Eye (tissue), 1 donor: ENCODE measurements at regions not wholly inside any gene's neighbourhood (a gene's known extent, or its start where the extent isn't known, plus 50 kb on each side); places are given as distances from the start of the nearest gene placed in this dataset.

Experiments
- DNase-seq: peaks from one replicate; pipeline ENCODE4 v3.0.0-alpha.2; 2015

- DNase-seq = no peak
Observed at GRCh38 chr13:47147812-47148119, 250.9 kb upstream of the HTR2A start.

DNA sequence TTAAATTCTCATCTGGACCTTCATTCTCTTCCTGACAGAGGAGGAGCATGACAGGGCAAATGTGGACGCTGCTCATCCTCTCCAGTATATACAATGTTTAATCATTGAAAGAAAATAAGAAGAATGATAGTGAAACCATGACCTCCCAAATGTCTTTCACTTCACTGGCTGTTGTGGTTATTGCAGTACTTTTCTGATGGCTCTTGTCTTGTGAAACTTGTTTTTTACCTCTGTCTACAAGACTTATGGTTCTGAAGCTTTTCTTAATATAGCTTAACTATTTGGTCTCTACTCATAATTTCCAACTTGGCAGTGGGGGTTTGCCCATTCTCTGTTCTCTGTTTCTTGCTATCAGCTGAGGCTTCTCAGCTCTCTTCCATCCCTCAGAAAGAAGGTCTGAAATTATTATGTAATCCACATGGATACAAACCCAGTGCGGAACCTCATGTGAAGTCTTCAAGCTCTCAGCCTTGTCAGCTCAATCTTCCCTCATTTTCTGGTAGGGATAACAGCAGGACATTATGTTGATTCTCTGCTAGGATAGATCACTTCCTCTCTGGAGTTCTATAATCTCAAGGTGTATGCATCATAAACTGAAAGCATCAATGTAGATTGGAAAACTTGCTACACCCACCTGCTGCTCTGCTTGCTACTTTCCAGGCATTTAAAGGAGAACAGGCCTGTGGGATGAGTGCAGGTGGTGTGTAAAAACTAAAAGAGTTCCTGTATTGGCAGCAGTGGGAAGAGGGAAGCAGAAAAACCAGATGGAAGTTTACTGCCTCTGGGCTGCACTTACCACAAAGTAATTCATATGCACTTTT, 250.3 kb upstream of the HTR2A start:
- no peak for DNase-seq

DNA sequence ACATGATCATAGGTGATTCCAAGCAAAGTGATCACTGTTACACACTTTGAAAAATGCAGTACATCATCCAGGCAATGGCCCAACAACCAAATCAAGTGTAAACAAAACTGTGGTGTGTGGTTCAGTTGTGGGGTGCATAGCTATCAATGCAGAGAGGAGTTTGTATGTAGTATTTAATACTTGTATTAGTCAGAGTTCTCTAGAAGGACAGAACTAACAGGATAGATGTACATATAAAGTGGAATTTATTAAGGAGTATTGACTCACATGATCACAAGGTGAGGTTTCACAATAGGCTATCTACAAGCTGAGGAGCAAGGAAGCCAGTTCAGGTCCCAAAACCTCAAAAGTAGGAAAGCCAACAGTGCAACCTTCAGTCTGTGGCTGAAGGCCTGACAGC, 249.3 kb upstream of the HTR2A start:
- DNase-seq = no peak

DNA sequence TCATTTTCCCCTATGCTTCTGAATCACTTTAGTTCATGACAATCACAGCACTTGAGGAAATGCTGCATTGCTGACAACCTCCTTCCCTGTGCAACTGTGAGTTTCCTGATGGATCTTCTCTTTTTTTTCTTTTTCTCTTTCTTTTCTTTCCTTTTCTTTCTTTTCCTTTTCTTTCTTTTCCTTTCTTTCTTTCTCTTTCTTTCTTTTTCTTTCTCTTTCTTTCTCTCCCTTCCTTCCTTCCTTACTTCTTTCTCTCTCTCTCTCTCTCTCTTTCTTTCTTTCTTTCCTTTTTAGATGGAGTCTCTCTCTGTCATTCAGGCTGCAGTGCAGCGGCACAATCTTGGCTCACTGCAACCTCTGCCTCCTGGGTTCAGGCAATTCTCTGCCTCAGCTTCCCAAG, 247.9 kb upstream of the HTR2A start:
- DNase-seq = no peak

GRCh38 chr13:47142105-47142504, 245.3 kb upstream of the HTR2A start:
- no peak for DNase-seq

DNA sequence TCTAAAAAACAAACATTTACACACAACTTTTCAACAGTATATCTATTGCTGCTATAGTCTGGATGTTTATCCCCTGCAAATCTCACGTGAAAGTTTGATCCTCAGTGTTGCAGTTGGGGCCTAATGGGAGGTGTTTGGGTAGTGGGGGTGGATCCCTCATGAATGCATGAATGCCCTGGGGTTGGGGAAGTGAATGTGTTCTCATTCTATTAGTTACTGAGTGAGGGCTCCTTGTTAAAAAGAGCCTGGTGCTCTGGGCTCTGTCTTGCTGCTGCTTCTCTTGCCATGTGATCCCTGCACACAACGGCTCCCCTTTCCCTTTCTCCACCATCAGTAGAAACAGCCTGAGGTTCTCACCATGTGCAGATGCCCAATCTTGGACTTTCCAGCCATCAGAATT, 242.7 kb upstream of the HTR2A start:
- DNase-seq = no peak

- DNase-seq = peak; percentile 53
Observed at GRCh38 chr13:47136504-47136941, 239.7 kb upstream of the HTR2A start.

- DNase-seq = peak; percentile 54
Observed at GRCh38 chr13:47135800-47136503, 239.1 kb upstream of the HTR2A start.

GRCh38 chr13:47134939-47135489, 238.2 kb upstream of the HTR2A start:
- DNase-seq = no peak

DNA sequence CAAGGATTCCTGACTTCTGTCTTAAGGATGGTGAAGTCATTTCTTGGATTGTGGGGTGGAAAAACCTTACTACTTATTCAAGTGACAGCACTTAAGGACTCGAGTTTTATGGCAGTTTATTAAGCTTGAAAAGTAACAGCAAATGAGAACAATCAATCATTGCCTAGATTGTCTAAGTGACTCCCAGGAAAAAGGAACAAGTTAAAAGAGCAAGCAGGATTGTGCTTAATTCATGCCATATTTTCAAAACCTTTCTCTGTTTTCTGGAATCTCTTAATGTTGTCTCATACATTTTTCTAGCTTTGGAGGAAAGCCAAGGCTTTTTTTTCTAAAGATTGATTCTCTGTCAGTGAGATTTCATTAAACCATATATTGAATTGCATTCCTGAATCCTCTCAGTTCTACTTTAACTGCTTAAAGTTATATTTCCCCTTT, 236.2 kb upstream of the HTR2A start:
- peak; percentile 31 for DNase-seq

DNA sequence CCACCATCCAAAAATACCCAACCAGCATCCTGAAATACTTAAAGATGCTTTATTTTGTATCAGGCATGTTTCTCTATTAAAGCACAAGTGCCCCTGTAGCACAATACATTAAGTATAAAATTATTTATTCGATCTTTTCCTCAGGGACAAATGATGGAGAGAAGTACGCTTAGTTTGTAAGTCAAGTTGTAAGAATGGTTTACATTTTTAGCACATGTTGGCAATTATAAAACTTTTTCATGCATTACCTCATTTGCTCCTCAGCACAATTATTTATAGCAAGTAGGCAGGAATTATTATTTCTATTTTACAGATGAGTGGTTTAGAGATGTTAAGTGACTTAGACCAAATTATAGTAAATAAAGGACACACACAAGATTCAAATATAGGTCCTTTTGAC, 232.6 kb upstream of the HTR2A start:
- peak; percentile 7 for DNase-seq

DNA sequence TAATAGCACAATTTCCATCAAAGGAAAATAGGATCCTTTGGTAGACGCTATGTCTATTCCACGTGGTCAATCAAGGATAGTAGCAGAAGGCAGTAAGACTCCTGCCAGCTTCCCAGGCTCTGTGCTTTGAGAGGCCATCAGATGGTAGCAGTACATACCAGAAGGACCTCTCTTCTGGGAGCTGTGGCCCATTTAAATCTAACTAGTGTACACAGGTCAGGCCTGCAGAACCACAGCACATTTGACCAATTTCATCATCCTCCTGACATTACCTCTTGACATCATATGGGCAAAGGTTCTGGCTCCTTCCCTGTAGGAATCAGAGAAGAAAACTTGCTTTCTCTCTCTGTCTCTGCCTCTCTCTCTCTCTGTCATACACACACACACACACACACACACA, 229.6 kb upstream of the HTR2A start:
- no peak for DNase-seq

DNA sequence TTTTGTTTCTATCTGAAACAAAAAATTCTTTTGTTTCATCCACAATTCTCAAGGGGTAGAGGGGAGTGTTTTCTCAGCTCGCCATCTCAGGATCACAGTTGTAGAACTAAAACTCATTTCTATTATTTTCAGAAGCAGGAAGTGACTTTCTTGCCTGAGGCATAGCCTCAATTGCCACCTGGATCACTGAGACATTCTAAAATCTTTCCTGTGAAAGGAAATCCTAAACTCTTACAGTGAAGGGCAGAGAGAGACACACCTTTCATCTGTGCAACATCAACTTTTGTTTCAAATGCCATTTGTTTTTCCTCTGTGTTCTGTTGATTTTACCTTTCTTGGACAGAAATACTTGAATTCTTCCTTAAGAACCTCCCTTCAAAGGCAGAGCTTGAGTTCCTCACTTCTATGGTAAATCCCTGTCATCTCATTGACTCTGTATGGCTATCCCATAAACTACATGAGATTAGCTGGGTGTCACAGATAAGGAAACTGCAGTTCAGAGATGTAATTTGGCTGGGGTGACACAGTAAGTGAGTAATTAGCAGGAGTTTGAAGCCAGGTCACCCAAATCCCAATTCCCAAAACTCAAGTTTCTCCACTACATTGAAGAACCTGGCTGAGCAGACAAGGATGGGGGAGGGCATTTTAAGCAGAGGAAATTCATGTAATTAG, 224.4 kb upstream of the HTR2A start:
- no peak for DNase-seq

DNA sequence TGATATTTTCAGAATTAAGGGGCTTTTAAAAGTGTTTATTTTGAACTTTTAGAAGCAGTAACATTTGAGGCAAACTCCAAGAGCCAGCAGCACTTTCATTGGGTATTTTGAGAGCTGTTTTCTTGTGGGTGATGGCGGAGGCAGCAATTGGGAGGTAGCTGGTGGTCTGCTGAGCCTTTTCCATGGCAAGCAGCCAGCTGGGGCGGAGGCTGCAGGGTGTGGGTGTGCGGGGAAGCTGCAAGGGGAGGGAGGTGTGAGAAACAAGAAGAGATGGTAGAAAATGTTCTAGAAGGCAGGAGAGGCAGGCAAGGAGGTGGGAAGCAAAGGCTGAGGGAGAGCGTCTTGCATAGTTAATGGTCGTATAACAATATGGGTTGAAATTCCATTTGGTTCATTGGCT, 223.4 kb upstream of the HTR2A start:
- DNase-seq = no peak

DNA sequence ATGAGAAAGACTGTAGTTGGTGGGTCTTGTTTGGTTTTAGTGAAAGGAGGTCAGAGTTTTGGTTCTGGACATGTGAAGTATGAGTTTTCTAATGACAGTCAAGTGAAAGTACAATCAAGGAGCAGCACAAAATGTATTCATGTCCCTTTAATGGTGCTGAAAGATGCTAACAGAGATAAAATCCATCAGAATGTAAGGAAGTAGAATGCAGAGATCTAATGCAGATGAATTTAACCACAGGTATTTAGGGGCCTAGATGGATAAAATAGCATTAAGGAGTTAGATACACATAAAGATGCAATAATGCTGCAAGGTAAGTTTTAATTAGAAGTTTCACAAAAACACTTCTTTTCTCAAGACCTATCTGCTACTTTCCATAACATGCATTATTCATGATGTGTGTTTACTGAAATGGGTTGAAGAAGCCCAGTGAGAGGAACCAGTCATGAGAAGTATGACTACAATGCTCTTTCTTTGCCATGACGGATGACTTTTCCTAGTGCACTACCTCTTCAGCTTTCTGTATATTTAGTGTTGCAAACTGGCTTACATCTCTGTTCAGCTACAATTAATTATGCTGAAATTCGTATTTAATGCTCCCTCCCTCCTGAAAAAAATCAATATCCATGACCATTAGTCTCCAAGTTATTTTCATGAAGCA, 222.9 kb upstream of the HTR2A start:
- no peak for DNase-seq

GRCh38 chr13:47117268-47117667, 220.4 kb upstream of the HTR2A start:
- no peak for DNase-seq

DNA sequence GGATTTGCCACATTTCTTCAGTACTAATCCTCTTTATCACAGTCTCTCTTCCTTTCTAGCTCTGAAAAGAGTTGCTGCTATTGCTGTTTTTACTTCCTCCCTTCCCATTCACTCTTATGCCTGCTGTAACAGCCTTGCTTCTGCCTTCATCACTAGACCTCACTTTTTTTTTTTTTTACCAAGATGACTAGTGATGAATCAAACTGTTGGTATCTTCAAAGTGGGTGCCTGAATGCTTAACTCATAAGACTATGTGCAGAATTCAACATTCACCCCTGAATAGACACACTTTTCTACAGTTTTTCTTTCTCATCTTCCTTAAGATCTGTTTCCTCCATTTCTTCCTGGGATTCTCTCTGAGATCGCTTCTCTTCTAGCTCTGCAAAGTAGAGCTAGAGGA, 217.2 kb upstream of the HTR2A start:
- DNase-seq = no peak

DNA sequence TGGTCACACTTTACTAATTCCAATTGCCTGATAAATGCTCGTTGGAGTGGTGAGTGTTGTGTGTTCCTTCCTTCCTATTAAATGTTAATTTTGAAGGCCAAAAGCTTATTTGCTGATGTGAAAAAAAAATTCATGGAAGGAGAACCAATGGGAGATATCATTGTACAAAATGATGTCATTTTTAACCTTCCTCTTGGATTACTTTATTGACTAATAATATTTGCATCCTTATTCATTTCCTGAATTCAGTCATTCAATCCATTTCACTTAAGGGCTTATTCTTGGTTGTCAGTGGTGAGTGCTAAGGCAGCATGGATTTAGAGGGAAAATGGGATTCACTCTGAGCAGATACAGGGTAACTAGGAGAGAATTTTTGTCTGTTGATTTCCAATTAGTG, 216.0 kb upstream of the HTR2A start:
- DNase-seq = no peak

DNA sequence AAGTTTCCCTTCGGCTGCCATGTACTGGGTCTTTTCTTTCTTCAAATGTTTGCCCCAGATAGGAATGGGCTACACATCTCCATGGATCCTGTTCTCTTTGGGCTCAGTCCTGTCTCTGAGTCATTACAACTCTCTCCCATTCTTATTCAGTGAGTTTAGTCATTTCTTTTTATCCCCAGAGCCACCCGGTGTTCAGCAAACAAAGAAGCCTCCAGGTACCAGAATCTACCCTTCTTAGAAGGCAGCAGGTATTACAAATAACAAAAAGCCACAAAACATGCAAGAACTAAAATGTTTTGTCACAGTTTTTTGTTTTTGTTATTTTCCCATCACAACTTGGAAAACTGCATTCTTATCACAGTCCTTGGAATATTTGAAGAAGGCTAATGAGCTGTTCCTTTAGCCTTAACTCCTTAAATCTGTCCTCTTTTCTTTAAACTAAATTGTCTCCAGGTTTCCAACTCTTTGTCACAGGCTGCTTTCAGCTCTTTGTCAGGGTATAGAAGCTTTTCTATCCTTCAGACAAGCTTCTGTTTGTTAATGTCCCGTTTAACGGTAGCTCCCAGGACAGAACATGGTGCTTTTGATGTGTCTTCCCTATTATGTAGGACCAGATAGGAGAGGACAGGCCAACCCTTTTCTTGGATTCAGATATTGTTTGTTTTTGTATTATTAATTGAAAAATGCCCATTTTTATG, 215.5 kb upstream of the HTR2A start:
- DNase-seq = no peak

GRCh38 chr13:47111499-47111898, 214.6 kb upstream of the HTR2A start:
- DNase-seq = no peak

DNA sequence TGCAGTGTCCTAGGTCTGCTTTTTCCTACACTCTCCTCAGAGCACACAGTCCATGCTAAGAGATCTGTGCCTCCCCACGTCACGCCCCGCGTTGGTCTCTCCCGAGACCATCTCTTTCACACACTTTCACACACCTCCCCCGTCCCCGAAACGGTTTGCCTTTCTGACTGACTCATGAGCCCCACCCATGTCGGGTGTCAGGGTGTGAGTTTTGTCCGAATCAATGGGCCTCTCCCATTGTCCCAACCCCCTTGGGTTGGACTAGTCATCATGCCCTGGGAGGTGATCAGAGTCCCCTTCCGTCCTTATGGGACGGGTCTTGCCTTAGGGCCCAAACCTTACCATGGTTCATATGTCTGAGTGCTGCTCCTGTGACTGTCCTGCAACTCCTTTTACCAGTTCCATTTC, 214.0 kb upstream of the HTR2A start:
- no peak for DNase-seq

- DNase-seq = no peak
Observed at GRCh38 chr13:47110141-47110540, 213.3 kb upstream of the HTR2A start.

GRCh38 chr13:47109028-47109427, 212.2 kb upstream of the HTR2A start:
- DNase-seq = no peak
